HepG2 (cell line): ENCODE measurements at regions not wholly inside any gene's neighbourhood (a gene's known extent, or its start where the extent isn't known, plus 50 kb on each side); places are given as distances from the start of the nearest gene placed in this dataset.

Experiments
- ATAC-seq: fragments of 200-7000 bp; cut with Tn5 transposase; 3 replicates; pipeline ENCODE4 v1.9.1; 2020; ENCODE audit warnings: mild to moderate bottlenecking, moderate library complexity
- BruUV-seq: library from RNA; stranded (reverse); fragments of 400-500 nt; replicated peaks from 2 replicates; lab custom pipeline; 2021; lab: Mats Ljungman, UMichigan
- CTCF ChIA-PET: fragments of 300-600 bp; formaldehyde crosslinking; extraction: SDS; loops from one replicate; lab custom pipeline; 2021; ENCODE audit warnings: low total read pairs, inconsistent platforms, low intra/inter-chr PET ratio; lab: Yijun Ruan, JAX
- POLR2A ChIA-PET: fragments of 350-600 bp; sonication (Branson Sonifier 250); formaldehyde crosslinking; loops from one replicate; lab custom pipeline; 2020; ENCODE audit warnings: antibody characterized with exemption, inconsistent platforms; lab: Yijun Ruan, JAX
- DNase-seq: peaks from one replicate; pipeline ENCODE4 v3.0.0-alpha.2; 2015; ENCODE audit warnings: low spot score
- FAIRE-seq: peaks from 3 replicates; lab custom pipeline; 2011; peaks lifted over from hg19 to GRCh38; lab: Jason Lieb, UNC
- H2AFZ ChIP-seq: one replicate; pipeline ENCODE4 v1.6.1; 2011; ENCODE audit warnings: low read length, inconsistent platforms
- H3K27ac ChIP-seq: fragments of 300-600 bp; 3 replicates; pipeline ENCODE4 v1.8.0; 2011; ENCODE audit warnings: mixed run types, mild to moderate bottlenecking, mixed read lengths, low read length, inconsistent platforms; ENCODE audit not compliant: insufficient read depth; ENCODE audit errors: extremely low read length
- H3K27me3 ChIP-seq, 2 experiments: fragments of 200-600 bp in 1 of 2; 2 replicates in 1 of 2; 3 replicates in 1 of 2; pipeline versions ENCODE4 v1.6.0 to v1.8.0; 2011; ENCODE audit warnings: low read length in 2 of 2, mild to moderate bottlenecking in 2 of 2, moderate library complexity in 2 of 2, inconsistent platforms in 1 of 2; ENCODE audit not compliant: insufficient read depth in 2 of 2, control insufficient read depth in 1 of 2
- H3K36me3 ChIP-seq, 2 experiments: fragments of 200-600 bp in 1 of 2; replicated peaks in 1 of 2; 2 replicates in 1 of 2; 3 replicates in 1 of 2; pipeline versions ENCODE4 v1.5.1 to v1.8.0; 2011; ENCODE audit warnings: low read length in 2 of 2, inconsistent platforms in 1 of 2; ENCODE audit not compliant: insufficient read depth in 2 of 2, control insufficient read depth in 1 of 2
- H3K4me1 ChIP-seq: 2 replicates; pipeline ENCODE4 v1.5.1; 2012; ENCODE audit warnings: low read length, inconsistent platforms; ENCODE audit not compliant: insufficient read depth
- H3K4me2 ChIP-seq: 2 replicates; pipeline ENCODE4 v1.6.0; 2011; ENCODE audit warnings: low read depth, low read length, inconsistent platforms
- H3K4me3 ChIP-seq, 3 experiments: fragments of 200-600 bp in 1 of 3; sonication (generic), shearing (Covaris generic) in 1 of 3; replicated peaks in 1 of 3; 2 replicates each; pipeline ENCODE4 v1.5.1; 2011 to 2016; ENCODE audit warnings: low read length in 3 of 3, inconsistent platforms in 2 of 3, low read depth in 2 of 3, mild to moderate bottlenecking in 2 of 3, control low read depth in 1 of 3, mixed read lengths in 1 of 3; ENCODE audit not compliant: insufficient read depth in 1 of 3
- H3K79me2 ChIP-seq: one replicate; pipeline ENCODE4 v1.6.1; 2011; ENCODE audit warnings: low read length, inconsistent platforms; ENCODE audit not compliant: insufficient read depth
- H3K9ac ChIP-seq: 2 replicates; pipeline ENCODE4 v1.6.0; 2011; ENCODE audit warnings: mild to moderate bottlenecking, low read depth, low read length, inconsistent platforms; ENCODE audit not compliant: insufficient read depth
- H3K9me3 ChIP-seq: 2 replicates; pipeline ENCODE4 v1.5.1; 2012; ENCODE audit warnings: mild to moderate bottlenecking, low read length
- H4K20me1 ChIP-seq: 2 replicates; pipeline ENCODE4 v1.6.0; 2011; ENCODE audit warnings: inconsistent platforms, mild to moderate bottlenecking, low read length, moderate library complexity; ENCODE audit not compliant: insufficient read depth
- AKAP8 ChIP-seq: sonication (generic); formaldehyde crosslinking; IDR thresholded peaks from 2 replicates; pipeline ENCODE4 v1.5.1; 2020; ENCODE audit warnings: mild to moderate bottlenecking, missing genetic modification reagents
- BCL3 ChIP-seq: sonication (generic); formaldehyde crosslinking; IDR thresholded peaks from 2 replicates; pipeline ENCODE4 v1.5.1; 2020; ENCODE audit warnings: mild to moderate bottlenecking, missing genetic modification reagents, moderate library complexity
- CAMTA2 ChIP-seq: sonication (generic); formaldehyde crosslinking; IDR thresholded peaks from 2 replicates; pipeline ENCODE4 v1.4.0; 2020; ENCODE audit warnings: mild to moderate bottlenecking, missing genetic modification reagents, borderline replicate concordance
- EP300 ChIP-seq, 3 experiments: sonication (generic) in 1 of 3; formaldehyde crosslinking in 1 of 3; IDR thresholded peaks; 2 replicates each; pipeline versions ENCODE4 v1.5.1 to v1.6.1; 2011 to 2020; ENCODE audit warnings: low read depth in 2 of 3, low read length in 2 of 3, borderline replicate concordance in 1 of 3, improper control_type of control experiment in 1 of 3, mild to moderate bottlenecking in 1 of 3, missing genetic modification reagents in 1 of 3, moderate library complexity in 1 of 3
- GTF2F1 ChIP-seq: fragments of 150-350 bp; IDR thresholded peaks from 2 replicates; pipeline ENCODE4 v1.6.1; 2014; ENCODE audit warnings: low read length
- MBNL3 ChIP-seq: fragments of 250-450 bp; sonication (Bioruptor Pico); conservative IDR thresholded peaks from 2 replicates; pipeline ENCODE4 v1.8.0; 2022; ENCODE audit warnings: mild to moderate bottlenecking, inconsistent platforms
- MIXL1 ChIP-seq: IDR thresholded peaks from 2 replicates; pipeline ENCODE4 v1.6.1; 2016
- MYC ChIP-seq: sonication (generic); formaldehyde crosslinking; IDR thresholded peaks from 2 replicates; pipeline ENCODE4 v1.9.0; 2021; ENCODE audit warnings: missing genetic modification reagents, borderline replicate concordance
- TRIM24 ChIP-seq: sonication (generic); formaldehyde crosslinking; IDR thresholded peaks from 2 replicates; pipeline ENCODE4 v1.8.0; 2022; ENCODE audit warnings: mild to moderate bottlenecking, missing genetic modification reagents
- ZBTB26 ChIP-seq: IDR thresholded peaks from 2 replicates; pipeline ENCODE4 v1.6.1; 2016; ENCODE audit warnings: missing compliant biosample characterization, missing genetic modification reagents, borderline replicate concordance
- ZBTB49 ChIP-seq: sonication (generic); formaldehyde crosslinking; IDR thresholded peaks from 2 replicates; pipeline ENCODE4 v1.4.0; 2020; ENCODE audit warnings: missing genetic modification reagents, borderline replicate concordance
- ZNF160 ChIP-seq: sonication (generic); formaldehyde crosslinking; IDR thresholded peaks from 2 replicates; pipeline ENCODE4 v1.8.0; 2022; ENCODE audit warnings: mild to moderate bottlenecking, inconsistent platforms, missing genetic modification reagents
- ZNF331 ChIP-seq: sonication (generic); formaldehyde crosslinking; IDR thresholded peaks from 2 replicates; pipeline ENCODE4 v1.4.0; 2020; ENCODE audit warnings: missing genetic modification reagents
- WGBS: methylation state at CpG from one replicate; pipeline ENCODE4 v1.1.6; 2017; ENCODE audit warnings: low lambda C conversion rate; 5-methylcytosine and 5-hydroxymethylcytosine counted together
- in situ Hi-C: cut with HindIII; loops from 2 replicates; pipeline ENCODE4 v1.10.0; 2017; ENCODE audit warnings: low pct_unique_long_range_greater_than_20kb; ENCODE audit not compliant: extremely low pct_ligation_motif_present
- intact Hi-C: fragments of 100-400 bp; cut with micrococcal nuclease; formaldehyde crosslinking; loops from one replicate; pipeline ENCODE4 v1.10.0; 2022; ENCODE audit not compliant: unreplicated experiment

GRCh38 chr3:73140772-73141442 is 79.4 kb downstream of the EBLN2 start:
- Histone ChIP-seq H3K36me3 (no peaks in the 10 kb centered on the region), H3K4me1 (no peaks in the 10 kb centered on the region), H3K4me2 (no peak overlapping the region), H3K79me2 (no peaks in the 10 kb centered on the region), H2AFZ (no peak overlapping the region), H3K27ac (no peak overlapping the region), H3K9me3 (no peaks in the 10 kb centered on the region), H4K20me1 (no peaks in the 10 kb centered on the region), H3K4me3 (no peak overlapping the region), H3K9ac (no peak overlapping the region), H3K27me3 (no peaks in the 10 kb centered on the region)
- ChIA-PET POLR2A (no interaction called here), CTCF (no interaction called here)
- WGBS = 45% methylated on average over 7 of the region's 7 CpGs
- DNase-seq (no peak), ATAC-seq (no peak), FAIRE-seq (no peak)
- intact Hi-C loops = no loop called here
- in situ Hi-C loops = no loop called here
- no peak for TF ChIP-seq CAMTA2 (CRISPR knock-in tag)
- TF ChIP-seq BCL3 (CRISPR knock-in tag) = no peak
- TF ChIP-seq GTF2F1 = no peak
- no peak for TF ChIP-seq ZBTB49
- no peak for TF ChIP-seq MYC
- TF ChIP-seq AKAP8 (CRISPR knock-in tag) = no peak
- no peak for TF ChIP-seq TRIM24
- no peak for TF ChIP-seq ZNF331 (CRISPR knock-in tag)
- TF ChIP-seq ZNF160 (CRISPR knock-in tag) = no peak
- no peak for TF ChIP-seq MBNL3 (CRISPR knock-in tag)
- no peak for TF ChIP-seq MIXL1 (CRISPR knock-in tag)
- TF ChIP-seq ZBTB26 (CRISPR knock-in tag) = no peak
- TF ChIP-seq EP300 (IDR thresholded peaks at IDR 0.05; ENCODE audit: low read depth in 2 of 2, low read length in 2 of 2) = no peak
- TF ChIP-seq EP300 (CRISPR knock-in tag; IDR thresholded peaks at IDR 0.05; ENCODE audit: borderline replicate concordance) = no peak
- BruUV-seq = no TSS peak
